ENCODE measurements at regions not wholly inside any gene's neighbourhood (a gene's known extent, or its start where the extent isn't known, plus 50 kb on each side); places are given as distances from the start of the nearest gene placed in this dataset.

GRCh38 chr6:10248378-10248843, 166.5 kb downstream of the TFAP2A start:
- no peak for DNase-seq (ENCODE audit: low read depth in 3 of 3, low spot score in 1 of 3)

GRCh38 chr6:10237298-10238038, 177.4 kb downstream of the TFAP2A start:
- no peak for DNase-seq (ENCODE audit: low read depth in 3 of 3, low spot score in 1 of 3)

- DNase-seq (ENCODE audit: low read depth in 3 of 3, low spot score in 1 of 3): no peak
Measured at GRCh38 chr6:10235344-10235743, 179.5 kb downstream of the TFAP2A start.

GRCh38 chr6:10230531-10230930, 184.3 kb downstream of the TFAP2A start:
- DNase-seq (ENCODE audit: low read depth in 3 of 3, low spot score in 1 of 3): no peak

- DNase-seq (ENCODE audit: low read depth in 3 of 3, low spot score in 1 of 3): no peak
Measured at GRCh38 chr6:10223841-10224240, 191.0 kb downstream of the TFAP2A start.

- no peak for DNase-seq (ENCODE audit: low read depth in 3 of 3, low spot score in 1 of 3)
Measured at GRCh38 chr6:10221178-10221577, 193.7 kb downstream of the TFAP2A start.

- no peak for DNase-seq (ENCODE audit: low read depth in 3 of 3, low spot score in 1 of 3)
Measured at GRCh38 chr6:10219510-10219909, 195.4 kb downstream of the TFAP2A start.

GRCh38 chr6:10217111-10217510, 197.8 kb downstream of the TFAP2A start:
- no peak for DNase-seq (ENCODE audit: low read depth in 3 of 3, low spot score in 1 of 3)

GRCh38 chr6:10215326-10216110, 199.4 kb downstream of the TFAP2A start:
- DNase-seq (ENCODE audit: low read depth in 3 of 3, low spot score in 1 of 3): no peak

GRCh38 chr6:10210052-10210451, 204.8 kb downstream of the TFAP2A start:
- DNase-seq (ENCODE audit: low read depth in 3 of 3, low spot score in 1 of 3): no peak

- DNase-seq (ENCODE audit: low read depth in 3 of 3, low spot score in 1 of 3): no peak
Measured at GRCh38 chr6:10205892-10206291, 209.0 kb downstream of the TFAP2A start.

- DNase-seq (ENCODE audit: low read depth in 3 of 3, low spot score in 1 of 3): no peak
Measured at GRCh38 chr6:10205120-10205519, 209.8 kb downstream of the TFAP2A start.

GRCh38 chr6:10203651-10204050, 211.2 kb downstream of the TFAP2A start:
- DNase-seq (ENCODE audit: low read depth in 3 of 3, low spot score in 1 of 3): no peak

- no peak for DNase-seq (ENCODE audit: low read depth in 3 of 3, low spot score in 1 of 3)
Measured at GRCh38 chr6:10202581-10202980, 212.3 kb downstream of the TFAP2A start.

- DNase-seq (ENCODE audit: low read depth in 3 of 3, low spot score in 1 of 3): no peak
Measured at GRCh38 chr6:10201606-10202510, 213.0 kb downstream of the TFAP2A start.

- no peak for DNase-seq (ENCODE audit: low read depth in 3 of 3, low spot score in 1 of 3)
Measured at GRCh38 chr6:10196090-10196489, 218.8 kb downstream of the TFAP2A start.

GRCh38 chr6:10194816-10195672, 219.8 kb downstream of the TFAP2A start:
- no peak for DNase-seq (ENCODE audit: low read depth in 3 of 3, low spot score in 1 of 3)

- no peak for DNase-seq (ENCODE audit: low read depth in 3 of 3, low spot score in 1 of 3)
Measured at GRCh38 chr6:10193321-10193720, 221.6 kb downstream of the TFAP2A start.

- DNase-seq (ENCODE audit: low read depth in 3 of 3, low spot score in 1 of 3): no peak
Measured at GRCh38 chr6:10190042-10190441, 224.8 kb downstream of the TFAP2A start.

Measured in stimulated activated CD4-positive, alpha-beta T cell treated with anti-CD3 and anti-CD28 coated beads, TNF-alpha, amount 100 ng/mL, for 1 hour (primary cell).